Mucosa of stomach (tissue), 1 donor: ENCODE measurements at regions not wholly inside any gene's neighbourhood (a gene's known extent, or its start where the extent isn't known, plus 50 kb on each side); places are given as distances from the start of the nearest gene placed in this dataset.

Source experiments
- H3K27me3 ChIP-seq: one replicate; pipeline ENCODE4 v1.7.0; 2013; ENCODE audit warnings: mild to moderate bottlenecking, low read length; ENCODE audit not compliant: control insufficient read depth, insufficient read depth
- H3K36me3 ChIP-seq: one replicate; pipeline ENCODE4 v1.7.0; 2013; ENCODE audit warnings: low read length; ENCODE audit not compliant: control insufficient read depth, insufficient read depth
- H3K4me1 ChIP-seq: one replicate; pipeline ENCODE4 v1.7.0; 2013; ENCODE audit warnings: mild to moderate bottlenecking, low read length; ENCODE audit not compliant: control insufficient read depth, insufficient read depth
- H3K4me3 ChIP-seq: one replicate; pipeline ENCODE4 v1.7.0; 2013; ENCODE audit warnings: low read length
- H3K9ac ChIP-seq: one replicate; pipeline ENCODE4 v1.7.0; 2013; ENCODE audit warnings: mild to moderate bottlenecking, low read length, moderate library complexity
- H3K9me3 ChIP-seq: one replicate; pipeline ENCODE4 v1.7.0; 2013; ENCODE audit warnings: mild to moderate bottlenecking, low read length, moderate library complexity; ENCODE audit not compliant: control insufficient read depth
- donor health status: Pancreatic carcinoma.

DNA sequence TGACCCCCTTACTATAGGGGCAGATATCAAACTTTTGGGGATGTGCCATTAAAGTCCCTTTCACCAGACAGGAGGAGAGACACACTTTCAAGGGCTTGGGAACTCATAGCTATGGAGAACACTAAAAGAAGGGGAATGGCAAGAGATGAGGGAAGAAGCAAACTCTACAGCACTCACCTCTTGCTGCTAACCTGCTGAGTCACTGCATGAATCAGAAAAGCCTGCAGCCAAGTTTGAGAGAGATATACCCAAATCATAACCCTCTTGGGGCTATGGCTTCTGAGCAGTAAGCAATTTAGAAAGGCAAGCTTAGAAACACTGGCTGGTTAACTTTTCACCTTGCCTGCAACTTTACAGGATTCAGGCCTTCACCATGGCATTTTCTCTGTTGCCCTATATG is 1028.0 kb downstream of the UQCRFS1 start:
- Histone ChIP-seq H3K36me3 (no peaks in the 10 kb centered on the region), H3K4me3 (no peak overlapping the region)

DNA sequence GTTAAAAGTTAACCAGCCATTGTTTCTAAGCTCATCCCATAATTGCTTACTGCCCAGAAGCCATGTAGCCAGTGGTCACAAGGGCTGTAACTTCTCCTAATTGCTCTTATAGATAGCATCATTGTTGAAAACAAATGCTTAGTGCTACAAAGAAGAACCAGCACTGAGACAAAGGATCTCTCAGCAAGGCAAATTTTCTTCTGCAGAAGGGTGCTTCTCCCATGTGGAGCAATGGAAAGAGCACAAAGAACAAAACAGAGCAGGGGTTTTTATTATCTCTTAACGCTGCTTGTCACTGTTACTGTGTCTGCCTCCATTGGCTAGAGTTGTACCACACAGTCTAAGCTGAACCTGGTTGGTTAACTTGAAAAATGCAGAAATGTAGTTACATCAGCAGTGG is 1036.8 kb downstream of the UQCRFS1 start:
- no peaks in the 10 kb centered on the region for H3K36me3 ChIP-seq
- no peak overlapping the region for H3K9ac ChIP-seq
- no peaks in the 10 kb centered on the region for H3K27me3 ChIP-seq
- no peaks in the 10 kb centered on the region for H3K9me3 ChIP-seq
- H3K4me3 ChIP-seq = no peak overlapping the region
- no peaks in the 10 kb centered on the region for H3K4me1 ChIP-seq

More for the DNA sequence above, 1028.0 kb downstream of the UQCRFS1 start:
- Histone ChIP-seq H3K9ac (no peak overlapping the region), H3K27me3 (no peaks in the 10 kb centered on the region), H3K9me3 (no peaks in the 10 kb centered on the region), H3K4me1 (no peaks in the 10 kb centered on the region)

DNA sequence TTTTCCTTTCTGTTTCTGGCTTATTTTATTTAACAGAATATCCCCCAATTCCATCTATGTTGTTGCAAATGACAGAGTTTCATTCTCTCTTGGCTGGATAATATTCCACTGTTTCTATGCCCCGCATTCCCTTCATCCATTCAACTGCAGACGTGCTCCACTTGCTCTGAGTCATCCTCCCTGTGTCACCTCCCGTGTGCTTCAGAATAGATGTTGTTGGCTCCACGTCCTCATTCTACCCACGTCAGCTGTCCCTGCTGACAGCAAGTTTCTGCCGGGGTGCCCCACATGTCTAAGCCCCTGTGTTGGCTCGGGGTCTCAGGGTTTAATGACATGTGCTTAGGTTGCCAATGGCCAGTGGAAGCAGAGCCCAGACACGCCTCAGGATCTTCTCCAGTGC is 1041.0 kb downstream of the UQCRFS1 start:
- H3K36me3 ChIP-seq = no peaks in the 10 kb centered on the region

DNA sequence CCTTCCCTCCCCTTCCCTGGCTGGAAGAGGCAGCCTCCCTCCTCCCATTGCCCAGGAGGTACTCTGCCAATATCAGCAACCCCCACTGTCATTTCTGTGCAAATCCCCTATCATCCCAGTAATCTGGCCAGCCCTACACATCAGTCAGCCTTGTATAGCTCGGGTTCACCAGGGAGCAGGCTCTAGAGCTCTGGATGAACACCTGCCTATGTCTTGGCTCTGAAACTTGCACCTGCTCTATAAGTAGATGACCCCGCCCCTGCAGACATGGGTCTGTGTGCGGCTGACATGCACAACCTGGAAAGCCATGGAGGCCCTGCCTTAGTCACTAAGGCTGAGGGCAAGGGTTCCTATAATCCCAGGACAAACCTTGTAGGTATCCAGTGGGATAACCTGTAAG is 1042.9 kb downstream of the UQCRFS1 start:
- no peaks in the 10 kb centered on the region for H3K36me3 ChIP-seq
- no peaks in the 10 kb centered on the region for H3K9me3 ChIP-seq
- H3K27me3 ChIP-seq = no peaks in the 10 kb centered on the region
- no peak overlapping the region for H3K9ac ChIP-seq
- H3K4me1 ChIP-seq = no peaks in the 10 kb centered on the region
- no peak overlapping the region for H3K4me3 ChIP-seq

More for the DNA sequence above, 1041.0 kb downstream of the UQCRFS1 start:
- no peaks in the 10 kb centered on the region for H3K9me3 ChIP-seq
- H3K4me3 ChIP-seq = no peak overlapping the region
- H3K9ac ChIP-seq = no peak overlapping the region
- no peaks in the 10 kb centered on the region for H3K4me1 ChIP-seq
- H3K27me3 ChIP-seq = no peaks in the 10 kb centered on the region

DNA sequence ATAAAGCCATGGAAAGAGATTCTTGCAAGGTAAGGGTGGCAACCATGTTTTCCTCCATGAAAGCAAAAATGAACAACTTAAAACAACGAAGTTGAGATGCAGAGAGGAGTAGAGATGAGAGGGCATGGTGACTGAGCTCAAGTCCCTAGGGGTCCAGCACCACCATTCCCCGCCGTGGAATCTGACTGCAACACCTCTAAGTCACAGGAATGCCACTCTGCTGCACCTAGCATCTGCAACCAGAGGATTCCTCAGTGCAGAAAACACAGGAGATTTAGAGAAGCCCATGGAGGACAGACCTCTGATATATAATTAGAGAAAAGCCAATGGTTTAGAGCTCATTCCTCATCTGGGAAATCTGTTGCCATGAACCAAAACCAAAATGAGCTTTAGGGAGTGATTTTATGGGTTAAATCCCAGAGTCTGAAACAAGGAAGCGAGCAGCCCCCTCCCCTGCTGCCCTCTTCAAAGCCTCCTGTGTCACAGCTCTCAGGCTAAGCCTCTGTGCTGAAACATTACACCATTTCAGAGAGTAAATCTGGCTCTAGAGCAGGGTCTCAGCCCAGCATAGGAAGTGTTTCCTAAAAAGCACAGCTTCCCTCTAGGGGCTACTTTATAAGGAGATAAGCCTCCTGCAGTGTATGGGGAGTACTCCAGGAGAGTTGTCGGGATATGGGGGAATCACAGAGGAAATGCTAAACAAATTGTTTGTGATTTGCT is 1043.6 kb downstream of the UQCRFS1 start:
- Histone ChIP-seq H3K4me3 (no peak overlapping the region), H3K36me3 (no peaks in the 10 kb centered on the region), H3K4me1 (no peaks in the 10 kb centered on the region), H3K9me3 (no peaks in the 10 kb centered on the region), H3K9ac (no peak overlapping the region), H3K27me3 (no peaks in the 10 kb centered on the region)

DNA sequence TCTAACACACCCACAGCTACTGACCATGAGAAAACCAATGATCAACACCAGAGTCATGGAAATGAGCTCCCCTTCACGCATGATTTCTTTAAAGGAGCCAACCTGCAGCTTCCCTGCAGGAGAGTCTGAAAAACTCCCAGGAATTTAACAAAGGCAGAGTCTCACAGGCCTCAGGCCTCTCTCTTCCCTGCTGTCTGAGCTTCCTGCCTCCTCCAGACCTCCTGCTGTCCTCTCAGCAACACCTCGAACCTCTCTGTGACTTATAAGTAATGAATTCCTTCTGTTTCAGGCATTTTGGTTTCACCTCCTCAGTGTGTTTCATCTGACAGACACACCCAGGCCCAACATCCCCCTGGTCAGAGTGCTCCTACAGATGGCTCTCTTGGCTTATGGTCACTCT is 1044.4 kb downstream of the UQCRFS1 start:
- no peaks in the 10 kb centered on the region for H3K36me3 ChIP-seq
- no peak overlapping the region for H3K4me3 ChIP-seq
- no peaks in the 10 kb centered on the region for H3K27me3 ChIP-seq
- H3K9me3 ChIP-seq = no peaks in the 10 kb centered on the region
- no peaks in the 10 kb centered on the region for H3K4me1 ChIP-seq
- no peak overlapping the region for H3K9ac ChIP-seq

DNA sequence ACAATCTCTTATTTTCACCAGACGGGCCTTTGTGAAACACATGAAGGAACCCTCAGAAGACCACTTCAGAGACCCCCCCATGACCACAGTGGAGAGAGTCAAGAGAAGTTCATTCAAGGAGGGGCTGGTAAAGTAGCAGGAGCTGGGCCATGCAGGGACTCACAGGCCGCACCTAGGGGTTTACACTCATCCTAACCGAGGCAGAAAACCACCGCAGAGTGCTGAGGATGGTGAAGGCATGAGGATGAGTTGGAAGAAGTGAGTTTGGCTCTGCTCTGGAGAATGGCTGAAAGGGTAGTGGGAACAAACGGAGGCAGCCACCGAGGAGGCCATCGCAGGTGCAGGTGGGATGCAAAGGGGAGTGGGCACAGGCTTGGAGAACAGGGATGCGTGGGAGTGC is 1046.9 kb downstream of the UQCRFS1 start:
- no peaks in the 10 kb centered on the region for H3K9me3 ChIP-seq
- no peak overlapping the region for H3K4me3 ChIP-seq
- H3K36me3 ChIP-seq = no peaks in the 10 kb centered on the region
- no peak overlapping the region for H3K9ac ChIP-seq
- H3K4me1 ChIP-seq = no peaks in the 10 kb centered on the region
- H3K27me3 ChIP-seq = no peaks in the 10 kb centered on the region

DNA sequence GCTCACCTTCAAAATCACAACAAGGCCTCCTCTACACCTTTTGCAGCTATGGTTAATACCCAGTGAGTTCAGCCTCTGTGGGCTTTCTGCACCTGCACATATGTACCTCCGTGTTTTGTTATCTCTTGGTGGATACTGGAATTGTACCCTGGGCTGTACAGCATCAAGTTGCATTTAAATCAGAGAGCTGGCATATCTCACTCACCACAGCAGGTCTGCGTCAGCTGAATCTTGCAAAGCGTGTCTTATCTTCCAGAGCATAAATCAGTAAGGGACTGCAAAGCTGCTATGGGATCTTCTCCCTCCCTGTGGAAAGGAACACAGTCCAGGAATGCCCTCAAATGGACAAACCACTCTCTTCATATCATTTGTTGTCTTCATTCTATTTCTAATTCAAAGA is 1048.7 kb downstream of the UQCRFS1 start:
- Histone ChIP-seq H3K27me3 (no peaks in the 10 kb centered on the region), H3K9ac (no peak overlapping the region), H3K36me3 (no peaks in the 10 kb centered on the region), H3K9me3 (no peaks in the 10 kb centered on the region), H3K4me1 (no peaks in the 10 kb centered on the region), H3K4me3 (no peak overlapping the region)

DNA sequence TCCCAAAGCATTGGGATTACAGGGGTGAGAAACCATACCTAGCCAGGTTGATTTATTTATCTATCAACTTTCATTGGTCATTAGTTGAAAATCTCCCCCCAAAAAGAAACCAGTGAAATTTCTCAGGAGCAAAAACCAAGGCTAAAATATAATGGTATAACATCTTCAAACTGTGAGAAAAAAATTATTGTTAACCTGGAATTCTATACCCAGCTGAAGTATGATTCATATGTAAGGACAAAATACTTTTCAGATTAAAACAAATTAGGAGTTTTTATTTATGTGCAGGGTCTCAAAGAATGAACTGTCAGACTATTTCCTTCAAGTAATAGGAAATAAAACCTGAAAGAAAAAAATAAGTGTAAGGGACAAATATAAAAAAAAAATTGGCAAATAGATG is 1053.9 kb downstream of the UQCRFS1 start:
- Histone ChIP-seq H3K27me3 (no peaks in the 10 kb centered on the region), H3K4me3 (no peak overlapping the region), H3K9me3 (no peaks in the 10 kb centered on the region), H3K36me3 (no peaks in the 10 kb centered on the region), H3K9ac (no peak overlapping the region), H3K4me1 (no peaks in the 10 kb centered on the region)

DNA sequence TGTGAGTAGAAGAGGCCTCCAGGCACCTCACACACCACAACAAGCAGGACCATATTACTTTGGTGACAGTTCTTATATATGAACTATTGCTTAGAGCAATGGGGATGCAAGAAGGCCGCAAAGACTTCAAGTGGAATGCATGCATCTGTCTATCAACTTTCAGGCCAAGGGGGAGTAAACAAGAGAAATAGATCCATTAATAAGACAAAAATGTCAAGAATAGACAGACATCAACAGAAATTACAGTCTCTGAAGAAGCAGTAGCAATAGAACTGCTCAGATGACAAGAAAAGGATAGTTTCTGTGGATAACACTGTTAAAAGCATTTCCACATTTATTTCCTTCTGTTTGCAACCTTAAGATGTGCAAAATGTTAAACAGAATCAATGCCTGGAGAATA is 1057.7 kb downstream of the UQCRFS1 start:
- Histone ChIP-seq H3K9ac (no peak overlapping the region), H3K27me3 (no peaks in the 10 kb centered on the region), H3K9me3 (no peaks in the 10 kb centered on the region), H3K4me3 (no peak overlapping the region), H3K36me3 (no peaks in the 10 kb centered on the region), H3K4me1 (no peaks in the 10 kb centered on the region)

DNA sequence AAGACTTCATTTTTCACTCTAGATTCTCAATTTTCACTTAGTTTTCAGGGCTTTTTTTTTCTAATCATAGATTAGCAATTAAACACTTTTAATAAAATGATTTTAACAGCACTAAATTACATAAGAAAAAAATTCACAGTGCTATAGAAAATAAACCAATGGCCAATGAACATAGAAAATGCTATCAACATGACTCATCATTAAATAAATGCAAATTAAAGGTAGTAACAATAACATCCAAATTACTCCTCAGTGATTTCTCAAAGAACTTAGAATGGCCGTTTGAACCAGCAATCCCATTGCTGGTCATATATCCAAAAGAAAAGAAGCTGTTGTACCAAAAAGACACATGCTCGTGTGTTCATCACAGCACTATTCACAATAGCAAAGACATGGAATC is 1058.9 kb downstream of the UQCRFS1 start:
- Histone ChIP-seq H3K27me3 (no peaks in the 10 kb centered on the region), H3K4me1 (no peaks in the 10 kb centered on the region), H3K9me3 (no peaks in the 10 kb centered on the region), H3K4me3 (no peak overlapping the region), H3K36me3 (no peaks in the 10 kb centered on the region), H3K9ac (no peak overlapping the region)

DNA sequence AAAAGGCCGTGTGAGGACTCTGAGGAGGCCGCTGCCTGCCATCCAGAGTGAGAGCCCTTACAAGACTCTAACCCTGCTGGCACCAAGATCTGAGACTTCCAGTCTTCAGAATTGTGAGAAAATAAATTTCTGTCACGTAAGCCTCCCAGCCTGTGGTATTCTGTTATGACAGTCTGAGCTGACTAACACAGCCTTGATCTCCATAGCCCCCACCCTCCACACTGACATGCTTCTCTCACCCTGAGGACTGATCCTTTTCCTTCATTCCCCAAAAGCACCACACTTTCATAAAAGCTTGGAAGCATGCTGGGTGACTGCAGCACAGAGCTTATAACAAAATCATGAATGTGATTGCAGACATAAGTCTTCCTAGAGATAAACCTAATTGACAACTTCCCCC is 1059.8 kb downstream of the UQCRFS1 start:
- Histone ChIP-seq H3K4me3 (no peak overlapping the region), H3K36me3 (no peaks in the 10 kb centered on the region), H3K9me3 (no peaks in the 10 kb centered on the region), H3K9ac (no peak overlapping the region), H3K27me3 (no peaks in the 10 kb centered on the region), H3K4me1 (no peaks in the 10 kb centered on the region)

DNA sequence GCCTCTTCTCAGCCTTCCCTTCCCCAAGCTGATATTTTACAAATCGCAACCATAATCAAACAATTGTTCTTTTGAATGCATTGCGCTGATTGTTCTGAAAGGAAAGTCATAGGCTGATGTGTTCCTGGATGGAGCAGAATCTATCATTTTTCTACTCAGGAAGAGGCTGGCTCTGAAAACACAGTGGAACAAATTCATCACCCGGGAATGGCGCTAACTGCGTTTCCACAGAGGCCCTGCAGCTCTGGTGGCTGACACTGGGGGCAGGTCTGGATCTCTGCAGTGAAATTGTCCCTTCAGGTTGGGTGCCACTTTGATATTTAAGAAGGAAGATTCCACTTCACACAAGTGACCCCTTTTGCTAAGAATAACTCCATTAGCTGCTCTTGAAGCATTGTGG is 1060.8 kb downstream of the UQCRFS1 start:
- no peaks in the 10 kb centered on the region for H3K27me3 ChIP-seq
- H3K36me3 ChIP-seq = no peaks in the 10 kb centered on the region
- H3K4me1 ChIP-seq = no peaks in the 10 kb centered on the region
- no peaks in the 10 kb centered on the region for H3K9me3 ChIP-seq
- H3K4me3 ChIP-seq = no peak overlapping the region
- H3K9ac ChIP-seq = no peak overlapping the region
